NB4 (cell line): ENCODE measurements at regions not wholly inside any gene's neighbourhood (a gene's known extent, or its start where the extent isn't known, plus 50 kb on each side); places are given as distances from the start of the nearest gene placed in this dataset.

Experiments
- CTCF ChIP-seq: IDR thresholded peaks from one replicate; pipeline ENCODE4 v1.5.1; 2012; ENCODE audit warnings: low read depth, low read length
- MYC ChIP-seq: IDR thresholded peaks from 2 replicates; pipeline ENCODE4 v1.6.1; 2011; ENCODE audit warnings: low read depth, low read length
- POLR2A ChIP-seq: IDR thresholded peaks from 2 replicates; pipeline ENCODE4 v1.6.1; 2011; ENCODE audit warnings: mild to moderate bottlenecking; ENCODE audit not compliant: insufficient read length; ENCODE audit errors: extremely low read depth

GRCh38 chr4:153119626-153120025 lies 84.6 kb upstream of the TRIM2 start:
- TF ChIP-seq POLR2A (no peak), CTCF (no peak), MYC (no peak)
